Fibroblast of lung (primary cell): ENCODE measurements at regions not wholly inside any gene's neighbourhood (a gene's known extent, or its start where the extent isn't known, plus 50 kb on each side); places are given as distances from the start of the nearest gene placed in this dataset.

Source experiments
- DNase-seq, 2 donors: peaks; one replicate each; pipeline versions ENCODE4 v3.0.0 to v3.0.0-alpha.2; 2010; ENCODE audit warnings: low read depth in 2 of 2
- H2AFZ ChIP-seq: 2 replicates; pipeline ENCODE4 v1.5.1; 2012; ENCODE audit warnings: low read length, control low read depth, inconsistent platforms
- H3K27ac ChIP-seq: 2 replicates; pipeline ENCODE4 v1.5.1; 2011; ENCODE audit warnings: low read length, control low read depth; ENCODE audit not compliant: insufficient read depth
- H3K27me3 ChIP-seq: 2 replicates; pipeline ENCODE4 v1.5.1; 2011; ENCODE audit warnings: mild to moderate bottlenecking, low read length; ENCODE audit not compliant: control insufficient read depth, insufficient read depth
- H3K36me3 ChIP-seq: 2 replicates; pipeline ENCODE4 v1.5.1; 2011; ENCODE audit warnings: low read length; ENCODE audit not compliant: control insufficient read depth, insufficient read depth
- H3K4me1 ChIP-seq: 2 replicates; pipeline ENCODE4 v1.5.1; 2011; ENCODE audit warnings: low read length; ENCODE audit not compliant: control insufficient read depth, insufficient read depth; ENCODE audit errors: extremely low read depth
- H3K4me2 ChIP-seq: 2 replicates; pipeline ENCODE4 v1.5.1; 2011; ENCODE audit warnings: low read length, control low read depth; ENCODE audit not compliant: insufficient read depth; ENCODE audit errors: extremely low read depth
- H3K4me3 ChIP-seq, 4 experiments: fragments of 200-600 bp in 1 of 4; sonication (generic) in 1 of 4; replicated peaks in 1 of 4; 2 replicates each; pipeline ENCODE4 v1.5.1; 2011 to 2016; ENCODE audit warnings: low read length in 4 of 4, low read depth in 3 of 4, mild to moderate bottlenecking in 3 of 4, control low read depth in 2 of 4, inconsistent platforms in 1 of 4, mixed read lengths in 1 of 4; ENCODE audit not compliant: insufficient read depth in 1 of 4; ENCODE audit errors: control extremely low read depth in 1 of 4
- H3K79me2 ChIP-seq: 2 replicates; pipeline ENCODE4 v1.5.1; 2012; ENCODE audit warnings: mild to moderate bottlenecking, low read length, inconsistent platforms; ENCODE audit not compliant: control insufficient read depth, insufficient read depth
- H3K9ac ChIP-seq: 2 replicates; pipeline ENCODE4 v1.5.1; 2011; ENCODE audit warnings: mild to moderate bottlenecking, low read length, control low read depth; ENCODE audit not compliant: insufficient read depth
- H3K9me3 ChIP-seq: 2 replicates; pipeline ENCODE4 v1.5.1; 2012; ENCODE audit warnings: low read depth, low read length; ENCODE audit not compliant: control insufficient read depth, insufficient read depth
- H4K20me1 ChIP-seq: 2 replicates; pipeline ENCODE4 v1.5.1; 2011; ENCODE audit warnings: low read length; ENCODE audit not compliant: control insufficient read depth, insufficient read depth; ENCODE audit errors: extremely low read depth
- EZH2 ChIP-seq: IDR thresholded peaks from 2 replicates; pipeline ENCODE4 v1.5.1; 2012; ENCODE audit warnings: low read length, control low read depth, mild to moderate bottlenecking; ENCODE audit errors: missing control alignments
- TF ChIP-seq, protein P1 (sequence below), 2 donors: IDR thresholded peaks in 1 of 2; conservative IDR thresholded peaks in 1 of 2; 1 replicate in 1 of 2; 2 replicates in 1 of 2; pipeline ENCODE4 v1.5.1; 2011 to 2012; ENCODE audit warnings: low read length in 2 of 2, control low read depth in 1 of 2, inconsistent platforms in 1 of 2, low read depth in 1 of 2, mild to moderate bottlenecking in 1 of 2

GRCh38 chr1:4161366-4162006, 261.4 kb upstream of the C1orf174 start:
- no peaks in the 10 kb centered on the region for H3K4me1 ChIP-seq
- no peak overlapping the region for H3K4me2 ChIP-seq
- TF ChIP-seq, protein P1, sequence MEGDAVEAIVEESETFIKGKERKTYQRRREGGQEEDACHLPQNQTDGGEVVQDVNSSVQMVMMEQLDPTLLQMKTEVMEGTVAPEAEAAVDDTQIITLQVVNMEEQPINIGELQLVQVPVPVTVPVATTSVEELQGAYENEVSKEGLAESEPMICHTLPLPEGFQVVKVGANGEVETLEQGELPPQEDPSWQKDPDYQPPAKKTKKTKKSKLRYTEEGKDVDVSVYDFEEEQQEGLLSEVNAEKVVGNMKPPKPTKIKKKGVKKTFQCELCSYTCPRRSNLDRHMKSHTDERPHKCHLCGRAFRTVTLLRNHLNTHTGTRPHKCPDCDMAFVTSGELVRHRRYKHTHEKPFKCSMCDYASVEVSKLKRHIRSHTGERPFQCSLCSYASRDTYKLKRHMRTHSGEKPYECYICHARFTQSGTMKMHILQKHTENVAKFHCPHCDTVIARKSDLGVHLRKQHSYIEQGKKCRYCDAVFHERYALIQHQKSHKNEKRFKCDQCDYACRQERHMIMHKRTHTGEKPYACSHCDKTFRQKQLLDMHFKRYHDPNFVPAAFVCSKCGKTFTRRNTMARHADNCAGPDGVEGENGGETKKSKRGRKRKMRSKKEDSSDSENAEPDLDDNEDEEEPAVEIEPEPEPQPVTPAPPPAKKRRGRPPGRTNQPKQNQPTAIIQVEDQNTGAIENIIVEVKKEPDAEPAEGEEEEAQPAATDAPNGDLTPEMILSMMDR (conservative IDR thresholded peaks at IDR 0.05 in 1 of 2, IDR thresholded peaks at IDR 0.05 in 1 of 2; ENCODE audit: low read depth in 1 of 2, low read length in 2 of 2), result no peak
- no peak for TF ChIP-seq EZH2
- H3K27me3 ChIP-seq, result no peaks in the 10 kb centered on the region
- H3K9ac ChIP-seq, result no peak overlapping the region
- H4K20me1 ChIP-seq, result no peaks in the 10 kb centered on the region
- H3K4me3 ChIP-seq, result no peak overlapping the region
- H3K27ac ChIP-seq, result no peak overlapping the region
- DNase-seq, result no peak
- H3K9me3 ChIP-seq, result no peaks in the 10 kb centered on the region
- no peaks in the 10 kb centered on the region for H3K79me2 ChIP-seq
- H2AFZ ChIP-seq, result no peak overlapping the region
- H3K36me3 ChIP-seq, result no peaks in the 10 kb centered on the region

DNA sequence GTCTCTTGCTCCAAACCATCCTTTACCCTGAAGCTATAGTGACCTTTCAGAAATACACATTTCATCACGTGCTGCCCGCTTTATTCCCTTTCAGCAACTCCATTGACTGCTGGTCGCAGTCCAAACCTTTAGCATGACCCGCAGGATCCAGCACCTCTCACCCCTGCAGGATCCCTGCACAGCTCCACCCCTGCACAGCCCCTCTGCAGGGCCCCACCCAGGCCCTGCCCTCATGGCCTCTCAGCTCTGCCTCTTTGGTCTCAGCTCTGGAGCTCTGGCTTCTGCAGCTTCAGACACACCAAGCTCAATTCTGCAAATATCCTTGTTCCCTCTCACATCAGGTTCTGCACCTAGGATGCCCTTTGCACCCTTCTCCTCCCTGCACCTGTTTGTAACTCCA, 264.9 kb upstream of the C1orf174 start:
- no peak for TF ChIP-seq EZH2
- TF ChIP-seq, protein P1 (conservative IDR thresholded peaks at IDR 0.05 in 1 of 2, IDR thresholded peaks at IDR 0.05 in 1 of 2; ENCODE audit: low read depth in 1 of 2, low read length in 2 of 2), result no peak
- no peak for DNase-seq
- no peak overlapping the region for H3K9ac ChIP-seq

GRCh38 chr1:4165686-4166300, 265.7 kb upstream of the C1orf174 start:
- no peak for DNase-seq
- no peak for TF ChIP-seq EZH2
- TF ChIP-seq, protein P1 (conservative IDR thresholded peaks at IDR 0.05 in 1 of 2, IDR thresholded peaks at IDR 0.05 in 1 of 2; ENCODE audit: low read depth in 1 of 2, low read length in 2 of 2), result no peak
- no peaks in the 10 kb centered on the region for H3K36me3 ChIP-seq
- H3K4me3 ChIP-seq, result no peak overlapping the region
- H3K4me1 ChIP-seq, result no peaks in the 10 kb centered on the region
- no peaks in the 10 kb centered on the region for H4K20me1 ChIP-seq
- no peaks in the 10 kb centered on the region for H3K27me3 ChIP-seq
- no peak overlapping the region for H2AFZ ChIP-seq
- no peaks in the 10 kb centered on the region for H3K79me2 ChIP-seq
- no peaks in the 10 kb centered on the region for H3K9me3 ChIP-seq
- H3K27ac ChIP-seq, result no peak overlapping the region
- no peak overlapping the region for H3K9ac ChIP-seq
- no peak overlapping the region for H3K4me2 ChIP-seq

More for the DNA sequence above, 264.9 kb upstream of the C1orf174 start:
- H3K27me3 ChIP-seq, result no peaks in the 10 kb centered on the region
- no peaks in the 10 kb centered on the region for H3K4me1 ChIP-seq
- no peak overlapping the region for H3K4me2 ChIP-seq
- no peak overlapping the region for H3K4me3 ChIP-seq
- H2AFZ ChIP-seq, result no peak overlapping the region
- H3K36me3 ChIP-seq, result no peaks in the 10 kb centered on the region
- H4K20me1 ChIP-seq, result no peaks in the 10 kb centered on the region
- H3K79me2 ChIP-seq, result no peaks in the 10 kb centered on the region
- H3K9me3 ChIP-seq, result no peaks in the 10 kb centered on the region
- H3K27ac ChIP-seq, result no peak overlapping the region
